RWPE1 (cell line): ENCODE measurements at regions not wholly inside any gene's neighbourhood (a gene's known extent, or its start where the extent isn't known, plus 50 kb on each side); places are given as distances from the start of the nearest gene placed in this dataset.

Experiments
- CTCF ChIA-PET: fragments of 350-600 bp; sonication (Branson Sonifier 250); formaldehyde crosslinking; extraction: SDS; loops from one replicate; lab custom pipeline; 2021; lab: Yijun Ruan, JAX
- POLR2A ChIA-PET: fragments of 400-600 bp; formaldehyde crosslinking; extraction: SDS; loops from one replicate; lab custom pipeline; 2020; ENCODE audit warnings: antibody characterized with exemption; ENCODE audit not compliant: low non-redundant PET; lab: Yijun Ruan, JAX
- DNase-seq: peaks from one replicate; pipeline ENCODE4 v3.0.0; 2012; ENCODE audit warnings: low spot score
- H3K27ac ChIP-seq: fragments of 450-650 bp; 2 replicates; pipeline ENCODE4 v1.5.1; 2017
- TF ChIP-seq, protein P1 (sequence below): fragments of 450-650 bp; conservative IDR thresholded peaks from 2 replicates; pipeline ENCODE4 v1.5.1; 2017; ENCODE audit warnings: low read depth, mild to moderate bottlenecking

DNA sequence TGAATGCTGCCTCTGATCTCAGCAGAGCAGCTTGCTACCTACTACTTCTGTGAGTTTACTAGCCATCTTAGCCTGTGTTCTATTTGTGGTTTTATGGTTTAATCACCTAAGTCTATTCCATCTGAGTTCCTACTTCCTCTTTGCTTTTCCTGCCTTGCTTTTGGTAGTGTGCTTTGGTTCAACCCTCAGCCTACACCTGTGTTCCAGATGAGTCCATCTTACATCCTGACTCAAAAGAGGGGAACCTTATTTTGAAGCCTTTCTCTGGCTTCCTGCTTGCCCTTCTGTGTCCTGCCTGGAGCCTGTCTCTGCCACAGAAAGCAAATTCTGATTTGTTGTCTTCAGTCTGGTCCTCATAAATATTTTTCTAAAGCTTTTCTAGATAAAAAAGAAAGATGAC, 530.3 kb upstream of the MEX3C start:
- ChIA-PET CTCF (no interaction called here), POLR2A (no interaction called here)
- H3K27ac ChIP-seq: no peak overlapping the region
- TF ChIP-seq, protein P1, sequence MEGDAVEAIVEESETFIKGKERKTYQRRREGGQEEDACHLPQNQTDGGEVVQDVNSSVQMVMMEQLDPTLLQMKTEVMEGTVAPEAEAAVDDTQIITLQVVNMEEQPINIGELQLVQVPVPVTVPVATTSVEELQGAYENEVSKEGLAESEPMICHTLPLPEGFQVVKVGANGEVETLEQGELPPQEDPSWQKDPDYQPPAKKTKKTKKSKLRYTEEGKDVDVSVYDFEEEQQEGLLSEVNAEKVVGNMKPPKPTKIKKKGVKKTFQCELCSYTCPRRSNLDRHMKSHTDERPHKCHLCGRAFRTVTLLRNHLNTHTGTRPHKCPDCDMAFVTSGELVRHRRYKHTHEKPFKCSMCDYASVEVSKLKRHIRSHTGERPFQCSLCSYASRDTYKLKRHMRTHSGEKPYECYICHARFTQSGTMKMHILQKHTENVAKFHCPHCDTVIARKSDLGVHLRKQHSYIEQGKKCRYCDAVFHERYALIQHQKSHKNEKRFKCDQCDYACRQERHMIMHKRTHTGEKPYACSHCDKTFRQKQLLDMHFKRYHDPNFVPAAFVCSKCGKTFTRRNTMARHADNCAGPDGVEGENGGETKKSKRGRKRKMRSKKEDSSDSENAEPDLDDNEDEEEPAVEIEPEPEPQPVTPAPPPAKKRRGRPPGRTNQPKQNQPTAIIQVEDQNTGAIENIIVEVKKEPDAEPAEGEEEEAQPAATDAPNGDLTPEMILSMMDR: no peak
- no peak for DNase-seq

DNA sequence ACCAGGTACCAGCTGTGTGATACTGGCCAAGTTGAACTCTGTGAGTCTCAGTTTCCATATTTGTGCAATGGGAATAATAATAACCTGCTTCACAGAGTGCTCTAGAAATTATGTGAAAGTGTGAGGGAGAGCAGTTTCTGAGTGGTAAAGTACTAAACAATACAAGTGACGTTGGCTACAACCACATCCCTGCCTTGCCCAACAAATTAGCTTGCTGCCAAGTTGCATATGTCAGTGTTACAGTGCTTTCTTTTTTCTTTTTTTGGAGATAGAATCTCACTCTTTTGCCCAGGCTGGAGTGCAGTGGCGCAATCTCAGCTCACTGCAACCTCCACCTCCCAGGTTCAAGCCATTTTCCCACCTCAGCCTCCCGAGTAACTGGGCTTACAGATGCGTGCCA, 533.6 kb upstream of the MEX3C start:
- ChIA-PET CTCF (no interaction called here), POLR2A (no interaction called here)
- DNase-seq: no peak
- TF ChIP-seq, protein P1: no peak
- H3K27ac ChIP-seq: no peak overlapping the region

DNA sequence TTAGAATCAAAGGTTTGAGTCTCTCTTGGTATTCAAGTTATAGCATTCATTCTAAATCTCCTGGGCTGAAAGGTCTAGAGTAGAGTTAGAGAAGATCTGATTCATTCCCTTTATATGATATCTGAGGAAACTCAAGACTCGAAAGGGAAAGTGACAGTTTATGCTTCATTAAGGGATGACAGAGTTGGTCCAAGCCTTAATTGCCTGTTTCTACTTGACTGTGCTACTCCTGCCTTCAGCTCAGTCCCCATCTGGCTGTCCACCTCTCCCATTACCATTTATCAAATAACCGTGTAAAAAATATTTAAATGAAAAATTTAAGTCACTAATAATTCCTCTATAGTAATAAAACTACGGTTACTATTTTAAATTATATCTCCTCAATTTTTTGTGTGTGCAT, 537.1 kb upstream of the MEX3C start:
- ChIA-PET CTCF (no interaction called here), POLR2A (no interaction called here)
- TF ChIP-seq, protein P1: no peak
- no peak for DNase-seq
- no peak overlapping the region for H3K27ac ChIP-seq

DNA sequence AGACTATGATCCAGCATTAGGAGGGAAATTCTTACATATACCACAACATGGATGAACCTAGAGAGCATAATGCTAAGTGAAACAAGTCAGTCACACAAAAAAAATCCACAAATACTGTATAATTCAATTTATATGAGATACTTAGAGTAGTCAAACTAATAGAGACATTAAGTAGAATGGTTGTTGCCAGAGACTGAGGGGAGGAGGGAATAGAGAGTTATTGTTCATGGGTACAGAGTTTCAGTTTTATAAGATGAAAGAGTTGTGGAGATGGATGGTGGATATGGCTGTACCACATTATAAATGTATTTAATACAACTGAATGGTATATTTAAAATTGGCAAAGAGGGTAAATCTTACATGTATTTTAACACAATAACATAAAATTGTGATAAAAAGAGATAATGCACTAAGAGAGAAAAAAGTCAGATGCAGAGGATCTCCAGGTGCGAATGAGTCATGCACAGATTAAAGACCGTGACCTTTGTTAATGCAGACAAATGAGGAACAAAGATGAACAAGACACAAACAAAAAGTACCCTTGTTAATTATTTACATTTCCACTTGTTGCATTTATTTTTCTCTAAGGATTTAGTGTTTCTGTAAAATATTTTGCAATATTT, 541.7 kb upstream of the MEX3C start:
- TF ChIP-seq, protein P1: no peak
- no peak for DNase-seq
- POLR2A ChIA-PET: no interaction called here
- no peak overlapping the region for H3K27ac ChIP-seq
- CTCF ChIA-PET: no interaction called here

DNA sequence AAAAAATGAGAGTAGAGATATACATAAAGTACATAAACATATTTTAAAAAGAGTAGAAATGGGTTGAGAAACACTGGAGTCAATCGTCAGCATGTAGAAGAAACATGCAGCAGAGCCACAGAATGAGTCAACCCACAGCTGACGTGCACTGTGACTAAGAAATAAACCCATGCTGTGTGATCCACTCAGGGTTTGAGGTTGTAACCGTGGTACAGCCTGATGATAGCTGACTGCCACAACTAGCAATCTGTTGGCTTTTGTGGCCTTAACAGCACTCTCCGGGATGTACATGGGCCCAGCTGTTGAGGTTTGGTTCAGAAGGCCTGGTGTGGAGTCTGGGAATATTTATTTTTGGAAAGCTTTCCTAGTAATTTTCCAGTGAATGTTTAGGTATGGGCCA, 554.4 kb upstream of the MEX3C start:
- ChIA-PET CTCF (interaction anchor here (0.7 kb wide), 1 partner anchor 43 kb away, joined by 3 read pairs; no protein-coding TSS in a partner anchor), POLR2A (no interaction called here)
- TF ChIP-seq, protein P1: no peak
- DNase-seq: no peak
- no peak overlapping the region for H3K27ac ChIP-seq

DNA sequence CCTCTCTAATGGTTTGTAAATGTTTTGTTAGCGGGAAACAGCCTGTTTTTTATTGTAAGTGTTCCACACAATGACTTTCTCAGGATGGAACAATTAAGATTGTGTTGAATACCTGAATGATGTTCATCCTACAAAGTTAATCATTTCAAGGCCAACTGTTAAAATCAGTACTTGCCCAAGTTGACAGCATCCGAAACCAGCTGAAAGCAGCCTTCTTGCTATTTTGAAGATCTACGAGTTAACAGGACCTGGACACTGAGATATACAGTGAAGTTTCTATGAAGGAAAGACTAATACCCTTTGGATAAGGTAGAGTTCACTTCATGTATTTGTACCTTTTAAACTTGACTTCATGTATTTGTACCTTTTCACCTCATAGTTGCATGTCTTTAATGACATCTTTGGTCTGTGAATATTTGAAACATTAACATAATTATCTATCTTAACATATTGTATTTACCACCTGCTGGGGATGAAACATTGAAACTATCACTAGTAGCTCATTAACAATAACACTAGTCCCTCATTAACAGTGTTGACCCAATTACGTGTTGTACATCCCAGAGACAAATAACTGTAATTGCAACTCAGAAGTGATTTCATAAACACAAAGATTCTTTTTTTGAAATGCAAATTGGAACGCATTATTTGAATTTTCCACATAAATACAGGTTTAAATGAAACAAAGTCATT, 556.0 kb upstream of the MEX3C start:
- TF ChIP-seq, protein P1: no peak
- DNase-seq: no peak
- ChIA-PET POLR2A (no interaction called here), CTCF (no interaction called here)
- H3K27ac ChIP-seq: no peak overlapping the region
